ENCODE measurements at regions not wholly inside any gene's neighbourhood (a gene's known extent, or its start where the extent isn't known, plus 50 kb on each side); places are given as distances from the start of the nearest gene placed in this dataset.

GRCh38 chr2:49210191-49210590, 55.9 kb upstream of the FSHR start:
- TF ChIP-seq CTCF (IDR thresholded peaks at IDR 0.05): no peak
- no peak for TF ChIP-seq POLR2A (IDR thresholded peaks at IDR 0.05)
